MM.1S (cell line): ENCODE measurements at regions not wholly inside any gene's neighbourhood (a gene's known extent, or its start where the extent isn't known, plus 50 kb on each side); places are given as distances from the start of the nearest gene placed in this dataset.

Experiments used
- EZH2 ChIP-seq: fragments of 300-600 bp; sonication (generic); optimal IDR thresholded peaks from 2 replicates; pipeline ENCODE3; 2017; ENCODE audit warnings: low read depth, mild to moderate bottlenecking, antibody characterized with exemption, low read length, mixed read lengths
- TF ChIP-seq, protein P1 (sequence below): fragments of 300-600 bp; sonication (generic); IDR thresholded peaks from 2 replicates; pipeline ENCODE4 v1.5.1; 2016; ENCODE audit warnings: antibody characterized with exemption, low read length, mixed read lengths

DNA sequence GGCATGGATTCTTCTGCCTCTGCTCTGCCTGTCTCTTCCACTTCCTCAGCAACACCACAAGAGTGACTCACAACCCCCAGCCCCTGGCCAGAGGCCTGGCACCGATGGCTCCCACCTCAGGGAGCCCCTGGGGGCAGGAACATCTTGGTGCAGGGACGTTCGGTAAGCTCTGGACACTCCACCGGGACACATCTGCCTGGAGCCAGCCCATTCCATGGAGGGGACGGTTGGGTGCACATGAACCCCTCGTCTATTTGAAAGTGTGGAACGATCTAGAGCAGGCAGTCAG lies 246.5 kb downstream of the ERMARD start:
- TF ChIP-seq, protein P1, sequence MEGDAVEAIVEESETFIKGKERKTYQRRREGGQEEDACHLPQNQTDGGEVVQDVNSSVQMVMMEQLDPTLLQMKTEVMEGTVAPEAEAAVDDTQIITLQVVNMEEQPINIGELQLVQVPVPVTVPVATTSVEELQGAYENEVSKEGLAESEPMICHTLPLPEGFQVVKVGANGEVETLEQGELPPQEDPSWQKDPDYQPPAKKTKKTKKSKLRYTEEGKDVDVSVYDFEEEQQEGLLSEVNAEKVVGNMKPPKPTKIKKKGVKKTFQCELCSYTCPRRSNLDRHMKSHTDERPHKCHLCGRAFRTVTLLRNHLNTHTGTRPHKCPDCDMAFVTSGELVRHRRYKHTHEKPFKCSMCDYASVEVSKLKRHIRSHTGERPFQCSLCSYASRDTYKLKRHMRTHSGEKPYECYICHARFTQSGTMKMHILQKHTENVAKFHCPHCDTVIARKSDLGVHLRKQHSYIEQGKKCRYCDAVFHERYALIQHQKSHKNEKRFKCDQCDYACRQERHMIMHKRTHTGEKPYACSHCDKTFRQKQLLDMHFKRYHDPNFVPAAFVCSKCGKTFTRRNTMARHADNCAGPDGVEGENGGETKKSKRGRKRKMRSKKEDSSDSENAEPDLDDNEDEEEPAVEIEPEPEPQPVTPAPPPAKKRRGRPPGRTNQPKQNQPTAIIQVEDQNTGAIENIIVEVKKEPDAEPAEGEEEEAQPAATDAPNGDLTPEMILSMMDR, result no peak
- TF ChIP-seq EZH2, result no peak
